Spinal cord (tissue), 9 donors: ENCODE measurements at regions not wholly inside any gene's neighbourhood (a gene's known extent, or its start where the extent isn't known, plus 50 kb on each side); places are given as distances from the start of the nearest gene placed in this dataset.

ENCODE experiments used
- DNase-seq, 6 donors: peaks; one replicate each; pipeline versions ENCODE4 v3.0.0 to v3.0.0-alpha.2; 2013 to 2015; ENCODE audit warnings: low spot score in 6 of 6, low read depth in 4 of 6
- H3K27ac ChIP-seq: one replicate; pipeline ENCODE4 v1.5.1; 2013; ENCODE audit warnings: low read depth, low read length, control low read depth
- H3K27me3 ChIP-seq: one replicate; pipeline ENCODE4 v1.6.1; 2013; ENCODE audit warnings: low read length; ENCODE audit not compliant: control insufficient read depth, insufficient read depth
- H3K36me3 ChIP-seq: one replicate; pipeline ENCODE4 v1.6.1; 2013; ENCODE audit warnings: low read length; ENCODE audit not compliant: control insufficient read depth, insufficient read depth
- H3K4me1 ChIP-seq: one replicate; pipeline ENCODE4 v1.6.1; 2013; ENCODE audit warnings: low read length; ENCODE audit not compliant: control insufficient read depth, insufficient read depth
- H3K4me3 ChIP-seq: one replicate; pipeline ENCODE4 v1.5.1; 2013; ENCODE audit warnings: low read depth, low read length, control low read depth
- H3K9me3 ChIP-seq: one replicate; pipeline ENCODE4 v1.6.1; 2013; ENCODE audit warnings: low read length; ENCODE audit not compliant: control insufficient read depth, insufficient read depth
- WGBS: methylation state at CpG from one replicate; pipeline ENCODE4 v1.1.5; 2013; ENCODE audit warnings: missing lambda C conversion rate; ENCODE audit not compliant: insufficient coverage; 5-methylcytosine and 5-hydroxymethylcytosine counted together
- donor health status: healthy.

DNA sequence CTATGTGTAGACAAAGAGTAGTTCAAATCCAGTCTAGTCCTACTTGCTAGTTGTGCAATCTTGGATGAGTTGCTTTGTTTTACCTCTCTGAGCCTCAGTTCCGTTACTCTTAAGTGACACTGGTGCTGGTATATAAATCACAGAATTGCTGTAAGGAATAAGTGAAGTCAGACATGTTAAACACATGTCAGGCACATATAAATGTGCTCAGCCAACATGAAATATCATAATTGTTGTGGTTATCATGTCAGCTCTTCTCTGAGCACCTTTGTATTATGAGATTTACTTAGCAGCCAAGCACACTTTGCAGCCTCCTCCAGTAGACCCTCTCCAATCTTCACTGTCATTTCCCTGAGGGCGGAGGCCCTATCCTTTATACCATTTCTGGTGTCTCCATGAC lies 87.9 kb upstream of the PAK3 start:
- Histone ChIP-seq H3K36me3 (no peaks in the 10 kb centered on the region), H3K9me3 (no peaks in the 10 kb centered on the region), H3K4me1 (no peaks in the 10 kb centered on the region), H3K27ac (no peak overlapping the region), H3K4me3 (no peak overlapping the region), H3K27me3 (peaks cover 13% of the 10 kb centered on the region)
- 55% methylated on average over 2 of the region's 2 CpGs for WGBS
- no peak for DNase-seq

DNA sequence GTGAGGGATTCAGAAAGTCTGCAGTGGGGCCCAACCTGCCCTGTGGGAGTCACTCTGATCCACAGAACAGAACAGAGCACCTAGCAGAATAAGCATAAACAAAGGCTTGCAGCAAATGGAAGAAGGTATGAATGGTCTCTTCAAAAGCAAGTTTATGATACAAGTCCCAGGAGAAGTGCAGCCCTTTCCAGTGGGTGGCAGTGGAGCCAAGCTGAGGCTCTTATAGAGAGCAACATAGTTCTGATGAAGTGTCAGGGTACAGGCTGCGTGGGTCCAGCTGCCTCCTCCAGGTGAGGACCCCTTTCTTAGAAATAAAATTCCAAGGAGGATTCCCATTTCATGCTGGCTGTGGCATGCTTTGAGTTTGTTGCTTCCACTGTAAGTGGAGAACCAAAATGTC lies 88.8 kb upstream of the PAK3 start:
- no peaks in the 10 kb centered on the region for H3K36me3 ChIP-seq
- H3K4me1 ChIP-seq, result no peaks in the 10 kb centered on the region
- no peaks in the 10 kb centered on the region for H3K9me3 ChIP-seq
- H3K4me3 ChIP-seq, result no peak overlapping the region
- H3K27ac ChIP-seq, result no peak overlapping the region
- peaks cover 14% of the 10 kb centered on the region for H3K27me3 ChIP-seq
- DNase-seq, result no peak
- WGBS, result 43% methylated on average over 1 of the region's 1 CpG

DNA sequence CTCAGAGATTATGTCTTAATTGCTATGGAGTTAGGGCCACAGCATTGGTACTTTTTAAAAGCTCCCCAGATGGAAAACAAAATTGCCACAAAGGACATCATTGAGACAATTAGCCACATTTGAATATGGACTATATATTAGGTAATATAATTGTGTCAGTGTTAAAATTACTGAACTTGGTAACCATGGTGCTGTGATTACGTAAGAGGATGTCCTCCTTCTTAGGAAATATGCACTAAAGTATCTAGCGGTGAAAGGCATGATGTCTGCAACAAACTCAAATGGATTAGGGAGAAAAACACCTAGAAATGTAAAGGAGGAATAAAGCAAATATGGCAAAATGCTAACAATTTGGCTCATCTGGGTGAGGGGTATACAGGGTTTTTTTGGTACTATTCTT lies 89.9 kb upstream of the PAK3 start:
- Histone ChIP-seq H3K27me3 (peaks cover 14% of the 10 kb centered on the region), H3K36me3 (no peaks in the 10 kb centered on the region), H3K4me1 (no peaks in the 10 kb centered on the region), H3K4me3 (no peak overlapping the region), H3K27ac (no peak overlapping the region), H3K9me3 (no peaks in the 10 kb centered on the region)
- WGBS, result 67% methylated on average over 2 of the region's 2 CpGs
- DNase-seq, result no peak

GRCh38 chrX:111005166-111005565 lies 90.8 kb upstream of the PAK3 start:
- H3K4me1 ChIP-seq, result no peaks in the 10 kb centered on the region
- H3K27ac ChIP-seq, result no peak overlapping the region
- peak in 2 of 6 donors; percentile 20 to 39 for DNase-seq
- 22% methylated on average over 1 of the region's 4 CpGs for WGBS
- H3K9me3 ChIP-seq, result no peaks in the 10 kb centered on the region
- H3K27me3 ChIP-seq, result peaks cover 14% of the 10 kb centered on the region
- no peak overlapping the region for H3K4me3 ChIP-seq
- no peaks in the 10 kb centered on the region for H3K36me3 ChIP-seq

GRCh38 chrX:111003118-111003517 lies 92.9 kb upstream of the PAK3 start:
- Histone ChIP-seq H3K36me3 (no peaks in the 10 kb centered on the region), H3K27me3 (peaks cover 9% of the 10 kb centered on the region), H3K27ac (no peak overlapping the region), H3K9me3 (no peaks in the 10 kb centered on the region), H3K4me1 (no peaks in the 10 kb centered on the region), H3K4me3 (no peak overlapping the region)
- WGBS, result no CpG with 5 or more reads among the region's 4 CpGs
- no peak for DNase-seq

GRCh38 chrX:110992611-110993010 lies 103.4 kb upstream of the PAK3 start:
- H3K27ac ChIP-seq, result no peak overlapping the region
- no peaks in the 10 kb centered on the region for H3K4me1 ChIP-seq
- H3K4me3 ChIP-seq, result no peak overlapping the region
- no peaks in the 10 kb centered on the region for H3K36me3 ChIP-seq
- H3K9me3 ChIP-seq, result no peaks in the 10 kb centered on the region
- peaks cover 17% of the 10 kb centered on the region for H3K27me3 ChIP-seq
- peak in 2 of 6 donors; percentile 20 to 41 for DNase-seq
- 24% methylated on average over 5 of the region's 8 CpGs for WGBS

- Histone ChIP-seq H3K27me3 (peaks cover 17% of the 10 kb centered on the region), H3K9me3 (no peaks in the 10 kb centered on the region), H3K36me3 (no peaks in the 10 kb centered on the region), H3K27ac (no peak overlapping the region), H3K4me1 (no peaks in the 10 kb centered on the region), H3K4me3 (no peak overlapping the region)
- 80% methylated on average over 1 of the region's 6 CpGs for WGBS
- no peak for DNase-seq
Observed at GRCh38 chrX:110989869-110990268, 106.1 kb upstream of the PAK3 start.

DNA sequence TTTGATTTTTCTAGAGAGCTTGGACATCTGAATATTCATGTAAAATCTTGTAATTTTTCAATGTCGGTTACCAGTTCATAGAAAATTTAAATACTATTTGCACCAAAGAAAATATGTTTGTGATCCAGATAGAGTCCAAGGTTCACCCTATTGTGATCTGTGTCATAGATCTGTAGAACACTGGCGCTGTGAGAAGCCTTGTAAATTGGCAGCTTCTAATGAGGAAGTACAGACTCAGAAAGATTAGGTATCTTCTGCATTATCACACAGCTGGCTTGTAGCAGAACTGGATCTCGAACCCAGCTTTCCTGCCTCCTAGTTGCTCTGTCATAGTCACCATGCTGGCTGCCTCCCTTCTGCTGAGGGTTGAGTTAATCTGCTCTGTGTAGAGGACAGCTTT lies 106.5 kb upstream of the PAK3 start:
- H3K27me3 ChIP-seq, result peaks cover 17% of the 10 kb centered on the region
- H3K27ac ChIP-seq, result no peak overlapping the region
- no peaks in the 10 kb centered on the region for H3K9me3 ChIP-seq
- H3K4me3 ChIP-seq, result no peak overlapping the region
- WGBS, result no CpG with 5 or more reads among the region's 3 CpGs
- DNase-seq, result no peak
- H3K4me1 ChIP-seq, result no peaks in the 10 kb centered on the region
- H3K36me3 ChIP-seq, result no peaks in the 10 kb centered on the region

GRCh38 chrX:110987292-110987691 lies 108.7 kb upstream of the PAK3 start:
- H3K4me3 ChIP-seq, result no peak overlapping the region
- H3K4me1 ChIP-seq, result no peaks in the 10 kb centered on the region
- no peak overlapping the region for H3K27ac ChIP-seq
- H3K9me3 ChIP-seq, result no peaks in the 10 kb centered on the region
- no peak for DNase-seq
- peaks cover 17% of the 10 kb centered on the region for H3K27me3 ChIP-seq
- 20% methylated on average over 1 of the region's 3 CpGs for WGBS
- H3K36me3 ChIP-seq, result no peaks in the 10 kb centered on the region

DNA sequence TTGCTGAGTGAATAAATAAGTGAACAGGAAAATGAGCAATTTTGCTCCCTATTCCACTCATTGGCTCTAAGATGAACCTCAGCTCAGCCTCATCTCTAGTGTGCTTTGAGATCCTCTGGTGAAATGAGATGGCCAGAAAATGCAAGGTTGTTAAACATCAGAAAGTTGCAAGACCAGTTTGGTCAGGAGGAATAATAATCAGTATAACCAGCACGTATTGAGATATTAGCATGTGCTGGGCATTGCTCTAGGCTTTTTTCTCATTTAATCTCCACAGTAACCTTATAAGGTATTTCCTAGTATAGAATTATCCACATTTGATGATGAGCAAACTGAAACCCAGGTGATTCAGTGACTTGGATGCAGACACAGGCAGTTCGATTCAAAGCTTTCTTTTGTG lies 110.5 kb upstream of the PAK3 start:
- H3K36me3 ChIP-seq, result no peaks in the 10 kb centered on the region
- DNase-seq, result no peak
- WGBS, result no CpG with 5 or more reads among the region's 2 CpGs
- no peak overlapping the region for H3K27ac ChIP-seq
- H3K4me1 ChIP-seq, result no peaks in the 10 kb centered on the region
- H3K27me3 ChIP-seq, result peaks cover 10% of the 10 kb centered on the region
- no peak overlapping the region for H3K4me3 ChIP-seq
- H3K9me3 ChIP-seq, result no peaks in the 10 kb centered on the region
